Retinal pigment epithelial cell (primary cell): ENCODE measurements at regions not wholly inside any gene's neighbourhood (a gene's known extent, or its start where the extent isn't known, plus 50 kb on each side); places are given as distances from the start of the nearest gene placed in this dataset.

Experiments used
- DNase-seq: peaks from one replicate; pipeline ENCODE4 v3.0.0-alpha.2; 2010; ENCODE audit warnings: low read depth
- H3K4me3 ChIP-seq: 2 replicates; pipeline ENCODE4 v1.5.1; 2011; ENCODE audit warnings: mild to moderate bottlenecking, low read length, control low read depth, moderate library complexity
- CTCF ChIP-seq: conservative IDR thresholded peaks from 2 replicates; pipeline ENCODE4 v1.5.1; 2011; ENCODE audit warnings: low read depth, low read length, control low read depth, inconsistent platforms

DNA sequence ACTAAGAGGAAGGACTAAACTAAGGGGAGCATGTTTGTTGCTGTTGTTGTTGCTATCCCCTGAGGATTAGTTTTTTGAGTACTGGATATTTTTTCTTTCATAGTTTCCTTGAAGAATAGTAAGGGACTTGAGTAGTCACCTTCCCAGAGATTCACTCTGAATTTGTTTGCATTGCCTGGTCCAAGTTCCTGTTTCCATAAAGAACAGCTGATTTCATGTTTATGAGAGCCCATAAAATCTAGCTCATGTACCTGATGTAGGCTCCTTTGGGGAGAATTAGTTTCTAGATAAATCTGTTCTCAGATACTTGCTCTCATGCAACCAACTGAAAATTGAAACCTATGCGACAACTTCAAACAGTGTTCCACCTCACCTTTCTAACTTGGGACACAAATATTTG lies 464.4 kb upstream of the MBL2 start:
- TF ChIP-seq CTCF, result no peak
- no peak overlapping the region for H3K4me3 ChIP-seq
- DNase-seq, result no peak

DNA sequence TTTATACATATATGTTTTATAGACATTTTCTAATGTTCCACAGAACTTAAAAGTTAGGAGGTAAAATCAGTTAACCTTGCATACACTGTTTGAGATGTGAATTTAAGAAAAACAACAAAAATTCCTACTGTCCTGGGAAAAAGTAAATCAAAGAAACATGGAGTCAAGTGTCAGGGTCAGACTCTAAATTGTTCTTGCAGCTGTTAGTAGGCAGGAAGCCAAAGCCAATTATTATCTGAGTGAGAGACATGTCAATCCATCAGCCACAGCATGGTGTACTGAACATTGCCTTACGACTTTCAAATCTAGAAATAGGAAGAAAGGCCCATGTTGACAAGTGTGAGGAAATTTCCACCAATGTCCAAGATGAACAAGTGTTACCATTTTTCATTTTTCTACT lies 461.2 kb upstream of the MBL2 start:
- no peak for DNase-seq
- no peak for TF ChIP-seq CTCF
- no peak overlapping the region for H3K4me3 ChIP-seq

DNA sequence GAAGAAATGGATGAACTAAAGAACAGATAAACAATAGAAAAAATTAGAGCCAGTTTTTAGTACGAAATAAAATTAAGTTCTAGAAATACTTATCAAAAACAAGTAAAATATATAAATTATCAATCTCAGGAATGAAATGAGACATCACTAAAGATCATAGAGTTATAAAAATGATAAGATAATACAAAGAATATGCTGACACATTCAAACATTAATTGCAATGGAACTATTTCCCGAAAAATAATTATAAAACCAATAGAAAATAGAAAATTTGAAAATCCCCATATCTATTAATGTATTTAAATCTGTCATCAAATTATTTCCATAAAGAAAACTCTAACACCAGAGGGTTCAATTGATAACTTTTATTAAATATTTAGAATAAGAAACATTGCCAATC lies 458.1 kb upstream of the MBL2 start:
- no peak overlapping the region for H3K4me3 ChIP-seq
- no peak for DNase-seq
- no peak for TF ChIP-seq CTCF

GRCh38 chr10:53223851-53224250 lies 451.3 kb upstream of the MBL2 start:
- no peak overlapping the region for H3K4me3 ChIP-seq
- no peak for TF ChIP-seq CTCF
- DNase-seq, result no peak

DNA sequence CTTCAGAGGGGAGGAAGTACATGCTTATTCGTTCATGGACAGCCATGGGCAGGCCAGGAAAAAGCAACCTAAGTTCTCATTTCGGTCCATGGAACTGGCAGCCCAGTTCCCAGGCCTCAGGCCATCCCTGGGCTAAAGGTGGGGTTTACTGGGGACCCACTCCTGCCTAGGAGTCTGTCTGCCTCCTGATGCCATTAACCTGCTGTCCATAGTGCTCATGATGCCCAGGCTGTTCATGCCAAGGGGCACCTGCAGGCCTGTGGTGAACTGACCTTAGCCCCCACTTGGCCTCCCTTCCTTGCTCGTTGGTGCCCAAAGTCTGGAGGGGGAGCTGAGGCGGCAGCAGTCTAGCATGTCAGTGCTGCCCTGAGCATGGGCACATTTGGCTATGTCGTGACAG lies 450.2 kb upstream of the MBL2 start:
- no peak for TF ChIP-seq CTCF
- H3K4me3 ChIP-seq, result no peak overlapping the region
- no peak for DNase-seq

- peak; percentile 48 for TF ChIP-seq CTCF
- no peak for DNase-seq
- no peak overlapping the region for H3K4me3 ChIP-seq
These were observed 437.5 kb upstream of the MBL2 start for GRCh38 chr10:53209944-53210611.

- TF ChIP-seq CTCF, result no peak
- DNase-seq, result no peak
- no peak overlapping the region for H3K4me3 ChIP-seq
These were observed 411.1 kb upstream of the MBL2 start for GRCh38 chr10:53183733-53184132.
